H9 (cell line): ENCODE measurements at regions not wholly inside any gene's neighbourhood (a gene's known extent, or its start where the extent isn't known, plus 50 kb on each side); places are given as distances from the start of the nearest gene placed in this dataset.

Source experiments
- DNase-seq: peaks from one replicate; pipeline ENCODE4 v3.0.0-alpha.2; 2017
- H2AFZ ChIP-seq: one replicate; pipeline ENCODE4 v1.6.1; 2013; ENCODE audit warnings: mild to moderate bottlenecking, low read length, control low read depth, moderate library complexity
- H2AK5ac ChIP-seq: 2 replicates; pipeline ENCODE4 v1.6.1; 2013; ENCODE audit warnings: low read length, control low read depth, mixed read lengths; ENCODE audit not compliant: insufficient read length
- H2BK120ac ChIP-seq: one replicate; pipeline ENCODE4 v1.6.1; 2013; ENCODE audit warnings: low read depth, mild to moderate bottlenecking, low read length, control low read depth, inconsistent platforms; ENCODE audit not compliant: poor library complexity, severe bottlenecking
- H2BK12ac ChIP-seq: 2 replicates; pipeline ENCODE4 v1.6.1; 2013; ENCODE audit warnings: low read length, control low read depth, mixed read lengths, low read depth; ENCODE audit not compliant: insufficient read length
- H2BK15ac ChIP-seq: 2 replicates; pipeline ENCODE4 v1.6.1; 2013; ENCODE audit warnings: low read depth, low read length, control low read depth
- H2BK20ac ChIP-seq: one replicate; pipeline ENCODE4 v1.6.1; 2013; ENCODE audit warnings: low read depth, mild to moderate bottlenecking, low read length, control low read depth, inconsistent platforms; ENCODE audit not compliant: poor library complexity, severe bottlenecking
- H2BK5ac ChIP-seq: 2 replicates; pipeline ENCODE4 v1.6.1; 2013; ENCODE audit warnings: low read length, control low read depth, mixed read lengths; ENCODE audit not compliant: insufficient read length
- H3K14ac ChIP-seq: 2 replicates; pipeline ENCODE4 v1.6.1; 2013; ENCODE audit warnings: low read length, control low read depth; ENCODE audit not compliant: insufficient read depth
- H3K18ac ChIP-seq: 2 replicates; pipeline ENCODE4 v1.6.1; 2013; ENCODE audit warnings: low read depth, mild to moderate bottlenecking, mixed read lengths, low read length, control low read depth; ENCODE audit not compliant: insufficient read length
- H3K23ac ChIP-seq: 2 replicates; pipeline ENCODE4 v1.6.1; 2013; ENCODE audit warnings: low read length, control low read depth, mixed read lengths, low read depth; ENCODE audit not compliant: insufficient read length
- H3K23me2 ChIP-seq: 2 replicates; pipeline ENCODE4 v1.6.1; 2013; ENCODE audit warnings: low read depth, mild to moderate bottlenecking, mixed read lengths, low read length, control low read depth; ENCODE audit not compliant: insufficient read length, poor library complexity, severe bottlenecking
- H3K27ac ChIP-seq: 2 replicates; pipeline ENCODE4 v1.5.1; 2013; ENCODE audit warnings: low read length, control low read depth, mixed read lengths, low read depth; ENCODE audit not compliant: insufficient read length
- H3K27me3 ChIP-seq: 2 replicates; pipeline ENCODE4 v1.6.1; 2013; ENCODE audit warnings: low read length, control low read depth, inconsistent platforms; ENCODE audit not compliant: insufficient read depth
- H3K4ac ChIP-seq: 2 replicates; pipeline ENCODE4 v1.6.1; 2013; ENCODE audit warnings: low read depth, mild to moderate bottlenecking, control low read depth, inconsistent platforms, low read length, moderate library complexity
- H3K4me1 ChIP-seq: 2 replicates; pipeline ENCODE4 v1.6.1; 2013; ENCODE audit warnings: low read length, control low read depth, inconsistent platforms; ENCODE audit not compliant: insufficient read depth
- H3K4me2 ChIP-seq: 2 replicates; pipeline ENCODE4 v1.6.1; 2013; ENCODE audit warnings: low read length, control low read depth, mixed read lengths; ENCODE audit not compliant: insufficient read length, insufficient read depth
- H3K56ac ChIP-seq: 2 replicates; pipeline ENCODE4 v1.6.1; 2013; ENCODE audit warnings: low read depth, mild to moderate bottlenecking, mixed read lengths, low read length, control low read depth; ENCODE audit not compliant: insufficient read length
- H3K79me1 ChIP-seq: 2 replicates; pipeline ENCODE4 v1.6.1; 2013; ENCODE audit warnings: low read depth, mild to moderate bottlenecking, moderate library complexity, low read length, control low read depth, inconsistent platforms; ENCODE audit not compliant: insufficient read depth, poor library complexity, severe bottlenecking
- H3K79me2 ChIP-seq: 2 replicates; pipeline ENCODE4 v1.6.1; 2013; ENCODE audit warnings: low read length, control low read depth, inconsistent platforms; ENCODE audit not compliant: insufficient read depth
- H3K9ac ChIP-seq: 2 replicates; pipeline ENCODE4 v1.6.1; 2013; ENCODE audit warnings: low read length, control low read depth, mixed read lengths; ENCODE audit not compliant: insufficient read length; ENCODE audit errors: extremely low read depth
- H3K9me3 ChIP-seq: one replicate; pipeline ENCODE4 v1.6.1; 2013; ENCODE audit warnings: low read depth, low read length, inconsistent platforms; ENCODE audit not compliant: control insufficient read depth
- H3T11ph ChIP-seq: one replicate; pipeline ENCODE4 v1.6.1; 2013; ENCODE audit warnings: mild to moderate bottlenecking, low read length, control low read depth, inconsistent platforms
- H4K20me1 ChIP-seq: one replicate; pipeline ENCODE4 v1.6.1; 2013; ENCODE audit not compliant: control insufficient read depth, insufficient read length, insufficient read depth
- H4K5ac ChIP-seq: 2 replicates; pipeline ENCODE4 v1.6.1; 2013; ENCODE audit warnings: low read depth, mild to moderate bottlenecking, mixed read lengths, low read length, control low read depth; ENCODE audit not compliant: insufficient read length
- H4K8ac ChIP-seq: replicated peaks from 2 replicates; pipeline ENCODE4 v1.6.1; 2013; ENCODE audit warnings: low read length, control low read depth, mixed read lengths, low read depth; ENCODE audit not compliant: insufficient read length
- H4K91ac ChIP-seq: 2 replicates; pipeline ENCODE4 v1.6.1; 2013; ENCODE audit warnings: low read depth, mild to moderate bottlenecking, moderate library complexity, mixed read lengths, low read length, control low read depth; ENCODE audit not compliant: insufficient read length
- H3K27ac Mint-ChIP-seq, 3 experiments: 2 replicates in 2 of 3; 3 replicates in 1 of 3; pipeline ENCODE4 v1.8.0; 2020 to 2021; ENCODE audit warnings: mixed read lengths in 3 of 3, mild to moderate bottlenecking in 1 of 3, moderate library complexity in 1 of 3
- H3K27me3 Mint-ChIP-seq: 2 replicates; pipeline ENCODE4 v1.8.0; 2021; ENCODE audit warnings: low read depth, mild to moderate bottlenecking, moderate library complexity, mixed read lengths
- H3K36me3 Mint-ChIP-seq, 3 experiments: 2 replicates in 2 of 3; 3 replicates in 1 of 3; pipeline ENCODE4 v1.8.0; 2020 to 2021; ENCODE audit warnings: low read depth in 3 of 3, mixed read lengths in 3 of 3; ENCODE audit not compliant: insufficient read depth in 1 of 3
- H3K4me1 Mint-ChIP-seq, 2 experiments: 2 replicates each; pipeline ENCODE4 v1.8.0; 2020; ENCODE audit warnings: mixed read lengths in 2 of 2
- H3K4me3 Mint-ChIP-seq, 2 experiments: 2 replicates in 1 of 2; 3 replicates in 1 of 2; pipeline ENCODE4 v1.8.0; 2020 to 2021; ENCODE audit warnings: mild to moderate bottlenecking in 2 of 2, mixed read lengths in 2 of 2, moderate library complexity in 1 of 2
- H3K9me3 Mint-ChIP-seq, 2 experiments: 2 replicates in 1 of 2; 3 replicates in 1 of 2; pipeline ENCODE4 v1.8.0; 2020; ENCODE audit warnings: mild to moderate bottlenecking in 2 of 2, mixed read lengths in 2 of 2, moderate library complexity in 1 of 2
- WGBS: extraction: QIAGEN DNeasy Blood & Tissue Kit; methylation state at CpG from one replicate; pipeline ENCODE4 v1.1.7; 2013; ENCODE audit warnings: missing lambda C conversion rate, low lambda C conversion rate, mixed read lengths; ENCODE audit not compliant: insufficient read length; ENCODE audit errors: extremely low coverage; 5-methylcytosine and 5-hydroxymethylcytosine counted together
- TF ChIP-seq, protein P1 (sequence below): fragments of 200-600 bp; sonication (generic); conservative IDR thresholded peaks from 3 replicates; pipeline ENCODE4 v1.8.0; 2021; ENCODE audit warnings: antibody characterized with exemption, mild to moderate bottlenecking

DNA sequence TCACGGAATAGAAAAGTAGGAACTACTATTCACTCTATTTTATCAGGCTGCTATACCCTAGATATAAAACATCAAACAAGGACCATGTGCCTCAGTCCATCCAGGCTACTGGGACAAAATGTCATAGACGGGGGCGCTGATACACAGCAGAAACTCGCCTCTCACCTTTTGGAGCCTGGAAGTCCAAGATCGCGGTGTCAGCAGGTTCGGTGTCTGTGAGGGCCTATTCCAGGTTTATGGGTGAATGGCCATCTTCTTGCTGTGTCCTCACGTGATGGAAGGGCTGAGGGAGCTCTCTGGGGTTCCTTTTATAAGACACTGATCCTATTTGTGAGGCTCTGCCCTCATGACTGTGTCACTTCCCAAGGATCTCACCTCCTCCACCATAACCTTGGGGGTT lies 89.5 kb downstream of the DLL1 start:
- H3K27me3 Mint-ChIP-seq, result peaks cover 3% of the 10 kb centered on the region; the same call in 1 of the 2 replicates
- Histone ChIP-seq H2BK5ac (no peak overlapping the region), H3K23me2 (no peaks in the 10 kb centered on the region), H3K14ac (no peak overlapping the region), H3K27ac (no peak overlapping the region), H3T11ph (no peak overlapping the region), H3K79me2 (no peaks in the 10 kb centered on the region), H3K4me2 (no peak overlapping the region), H4K5ac (no peak overlapping the region), H2BK120ac (no peak overlapping the region), H3K23ac (no peak overlapping the region), H4K8ac (no peak overlapping the region), H3K79me1 (no peaks in the 10 kb centered on the region), H2BK12ac (no peak overlapping the region), H3K56ac (no peak overlapping the region), H3K18ac (no peak overlapping the region), H2BK20ac (no peak overlapping the region), H3K27me3 (no peaks in the 10 kb centered on the region), H3K9ac (no peak overlapping the region), H3K9me3 (no peaks in the 10 kb centered on the region), H2AK5ac (no peak overlapping the region), H2AFZ (no peak overlapping the region), H3K4ac (no peak overlapping the region), H4K91ac (no peak overlapping the region), H4K20me1 (no peaks in the 10 kb centered on the region), H2BK15ac (no peak overlapping the region), H3K4me1 (no peaks in the 10 kb centered on the region)
- H3K4me1 Mint-ChIP-seq, result no peaks in the 10 kb centered on the region
- TF ChIP-seq, protein P1, sequence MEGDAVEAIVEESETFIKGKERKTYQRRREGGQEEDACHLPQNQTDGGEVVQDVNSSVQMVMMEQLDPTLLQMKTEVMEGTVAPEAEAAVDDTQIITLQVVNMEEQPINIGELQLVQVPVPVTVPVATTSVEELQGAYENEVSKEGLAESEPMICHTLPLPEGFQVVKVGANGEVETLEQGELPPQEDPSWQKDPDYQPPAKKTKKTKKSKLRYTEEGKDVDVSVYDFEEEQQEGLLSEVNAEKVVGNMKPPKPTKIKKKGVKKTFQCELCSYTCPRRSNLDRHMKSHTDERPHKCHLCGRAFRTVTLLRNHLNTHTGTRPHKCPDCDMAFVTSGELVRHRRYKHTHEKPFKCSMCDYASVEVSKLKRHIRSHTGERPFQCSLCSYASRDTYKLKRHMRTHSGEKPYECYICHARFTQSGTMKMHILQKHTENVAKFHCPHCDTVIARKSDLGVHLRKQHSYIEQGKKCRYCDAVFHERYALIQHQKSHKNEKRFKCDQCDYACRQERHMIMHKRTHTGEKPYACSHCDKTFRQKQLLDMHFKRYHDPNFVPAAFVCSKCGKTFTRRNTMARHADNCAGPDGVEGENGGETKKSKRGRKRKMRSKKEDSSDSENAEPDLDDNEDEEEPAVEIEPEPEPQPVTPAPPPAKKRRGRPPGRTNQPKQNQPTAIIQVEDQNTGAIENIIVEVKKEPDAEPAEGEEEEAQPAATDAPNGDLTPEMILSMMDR, result no peak
- H3K9me3 Mint-ChIP-seq, result peaks cover 14 to 21% of the 10 kb centered on the region in 2 experiments
- no peak overlapping the region for H3K4me3 Mint-ChIP-seq
- no CpG with 5 or more reads among the region's 8 CpGs for WGBS
- H3K27ac Mint-ChIP-seq, result no peak overlapping the region
- peak; percentile 12 for DNase-seq
- no peaks in the 10 kb centered on the region for H3K36me3 Mint-ChIP-seq
